ENCODE measurements at regions not wholly inside any gene's neighbourhood (a gene's known extent, or its start where the extent isn't known, plus 50 kb on each side); places are given as distances from the start of the nearest gene placed in this dataset.
A peak's percentile ranks its signal among the peaks of the same experiment; 100 is the strongest.

- H3K4me2 ChIP-seq (ENCODE audit: extremely low read depth, insufficient read depth, low read length), result no peak overlapping the region
- H3K27ac ChIP-seq (ENCODE audit: insufficient read depth, low read length), result no peak overlapping the region
- no peak overlapping the region for H3K9ac ChIP-seq (ENCODE audit: insufficient read depth, low read length)
- no peaks in the 10 kb centered on the region for H3K4me1 ChIP-seq (ENCODE audit: control insufficient read depth, extremely low read depth, insufficient read depth, low read length)
- H4K20me1 ChIP-seq (ENCODE audit: control insufficient read depth, extremely low read depth, insufficient read depth, low read length), result no peaks in the 10 kb centered on the region
- TF ChIP-seq EZH2 (IDR thresholded peaks at IDR 0.05; ENCODE audit: low read length, missing control alignments) (no peak), CTCF (conservative IDR thresholded peaks at IDR 0.05 in 1 of 2, IDR thresholded peaks at IDR 0.05 in 1 of 2; ENCODE audit: low read depth in 1 of 2, low read length in 2 of 2) (no peak)
- no peaks in the 10 kb centered on the region for H3K79me2 ChIP-seq (ENCODE audit: control insufficient read depth, insufficient read depth, low read length)
- no peaks in the 10 kb centered on the region for H3K9me3 ChIP-seq (ENCODE audit: control insufficient read depth, insufficient read depth, low read depth, low read length)
- no peaks in the 10 kb centered on the region for H3K36me3 ChIP-seq (ENCODE audit: control insufficient read depth, insufficient read depth, low read length)
- H3K4me3 ChIP-seq (replicated peaks in 1 of 4; ENCODE audit: control extremely low read depth in 1 of 4, insufficient read depth in 1 of 4, low read depth in 3 of 4, low read length in 4 of 4), result no peak overlapping the region
- peak in 1 of 2 donors; percentile 30 for DNase-seq (ENCODE audit: low read depth in 2 of 2)
- no peaks in the 10 kb centered on the region for H3K27me3 ChIP-seq (ENCODE audit: control insufficient read depth, insufficient read depth, low read length)
- no peak overlapping the region for H2AFZ ChIP-seq (ENCODE audit: low read length)
Measured at GRCh38 chr9:7608261-7608660, 191.3 kb downstream of the DMAC1 start.

GRCh38 chr9:7607421-7607820 is 192.2 kb downstream of the DMAC1 start:
- Histone ChIP-seq H3K79me2 (ENCODE audit: control insufficient read depth, insufficient read depth, low read length) (no peaks in the 10 kb centered on the region), H3K9me3 (ENCODE audit: control insufficient read depth, insufficient read depth, low read depth, low read length) (no peaks in the 10 kb centered on the region), H3K27ac (ENCODE audit: insufficient read depth, low read length) (no peak overlapping the region), H3K4me1 (ENCODE audit: control insufficient read depth, extremely low read depth, insufficient read depth, low read length) (no peaks in the 10 kb centered on the region), H3K4me3 (replicated peaks in 1 of 4; ENCODE audit: control extremely low read depth in 1 of 4, insufficient read depth in 1 of 4, low read depth in 3 of 4, low read length in 4 of 4) (no peak overlapping the region), H3K9ac (ENCODE audit: insufficient read depth, low read length) (no peak overlapping the region), H4K20me1 (ENCODE audit: control insufficient read depth, extremely low read depth, insufficient read depth, low read length) (no peaks in the 10 kb centered on the region), H3K4me2 (ENCODE audit: extremely low read depth, insufficient read depth, low read length) (no peak overlapping the region), H3K36me3 (ENCODE audit: control insufficient read depth, insufficient read depth, low read length) (no peaks in the 10 kb centered on the region), H3K27me3 (ENCODE audit: control insufficient read depth, insufficient read depth, low read length) (no peaks in the 10 kb centered on the region), H2AFZ (ENCODE audit: low read length) (no peak overlapping the region)
- DNase-seq (ENCODE audit: low read depth in 2 of 2), result peak in 1 of 2 donors; percentile 45
- TF ChIP-seq CTCF (conservative IDR thresholded peaks at IDR 0.05 in 1 of 2, IDR thresholded peaks at IDR 0.05 in 1 of 2; ENCODE audit: low read depth in 1 of 2, low read length in 2 of 2) (no peak), EZH2 (IDR thresholded peaks at IDR 0.05; ENCODE audit: low read length, missing control alignments) (no peak)

- Histone ChIP-seq H3K27ac (ENCODE audit: insufficient read depth, low read length) (no peak overlapping the region), H3K27me3 (ENCODE audit: control insufficient read depth, insufficient read depth, low read length) (no peaks in the 10 kb centered on the region), H3K79me2 (ENCODE audit: control insufficient read depth, insufficient read depth, low read length) (no peaks in the 10 kb centered on the region), H3K4me2 (ENCODE audit: extremely low read depth, insufficient read depth, low read length) (no peak overlapping the region), H2AFZ (ENCODE audit: low read length) (no peak overlapping the region), H3K4me3 (replicated peaks in 1 of 4; ENCODE audit: control extremely low read depth in 1 of 4, insufficient read depth in 1 of 4, low read depth in 3 of 4, low read length in 4 of 4) (no peak overlapping the region), H3K9ac (ENCODE audit: insufficient read depth, low read length) (no peak overlapping the region), H3K9me3 (ENCODE audit: control insufficient read depth, insufficient read depth, low read depth, low read length) (no peaks in the 10 kb centered on the region), H4K20me1 (ENCODE audit: control insufficient read depth, extremely low read depth, insufficient read depth, low read length) (no peaks in the 10 kb centered on the region), H3K4me1 (ENCODE audit: control insufficient read depth, extremely low read depth, insufficient read depth, low read length) (no peaks in the 10 kb centered on the region), H3K36me3 (ENCODE audit: control insufficient read depth, insufficient read depth, low read length) (no peaks in the 10 kb centered on the region)
- TF ChIP-seq CTCF (conservative IDR thresholded peaks at IDR 0.05 in 1 of 2, IDR thresholded peaks at IDR 0.05 in 1 of 2; ENCODE audit: low read depth in 1 of 2, low read length in 2 of 2) (no peak), EZH2 (IDR thresholded peaks at IDR 0.05; ENCODE audit: low read length, missing control alignments) (no peak)
- DNase-seq (ENCODE audit: low read depth in 2 of 2), result peak; percentile 2 to 7
Measured at GRCh38 chr9:7606591-7606990, 193.0 kb downstream of the DMAC1 start.

All from fibroblast of lung (primary cell).